H9 (cell line): ENCODE measurements at regions not wholly inside any gene's neighbourhood (a gene's known extent, or its start where the extent isn't known, plus 50 kb on each side); places are given as distances from the start of the nearest gene placed in this dataset.

Source experiments
- DNase-seq: peaks from one replicate; pipeline ENCODE4 v3.0.0-alpha.2; 2017
- H2AFZ ChIP-seq: one replicate; pipeline ENCODE4 v1.6.1; 2013; ENCODE audit warnings: mild to moderate bottlenecking, low read length, control low read depth, moderate library complexity
- H2AK5ac ChIP-seq: 2 replicates; pipeline ENCODE4 v1.6.1; 2013; ENCODE audit warnings: low read length, control low read depth, mixed read lengths; ENCODE audit not compliant: insufficient read length
- H2BK120ac ChIP-seq: one replicate; pipeline ENCODE4 v1.6.1; 2013; ENCODE audit warnings: low read depth, mild to moderate bottlenecking, low read length, control low read depth, inconsistent platforms; ENCODE audit not compliant: poor library complexity, severe bottlenecking
- H2BK12ac ChIP-seq: 2 replicates; pipeline ENCODE4 v1.6.1; 2013; ENCODE audit warnings: low read length, control low read depth, mixed read lengths, low read depth; ENCODE audit not compliant: insufficient read length
- H2BK15ac ChIP-seq: 2 replicates; pipeline ENCODE4 v1.6.1; 2013; ENCODE audit warnings: low read depth, low read length, control low read depth
- H2BK20ac ChIP-seq: one replicate; pipeline ENCODE4 v1.6.1; 2013; ENCODE audit warnings: low read depth, mild to moderate bottlenecking, low read length, control low read depth, inconsistent platforms; ENCODE audit not compliant: poor library complexity, severe bottlenecking
- H2BK5ac ChIP-seq: 2 replicates; pipeline ENCODE4 v1.6.1; 2013; ENCODE audit warnings: low read length, control low read depth, mixed read lengths; ENCODE audit not compliant: insufficient read length
- H3K14ac ChIP-seq: 2 replicates; pipeline ENCODE4 v1.6.1; 2013; ENCODE audit warnings: low read length, control low read depth; ENCODE audit not compliant: insufficient read depth
- H3K18ac ChIP-seq: 2 replicates; pipeline ENCODE4 v1.6.1; 2013; ENCODE audit warnings: low read depth, mild to moderate bottlenecking, mixed read lengths, low read length, control low read depth; ENCODE audit not compliant: insufficient read length
- H3K23ac ChIP-seq: 2 replicates; pipeline ENCODE4 v1.6.1; 2013; ENCODE audit warnings: low read length, control low read depth, mixed read lengths, low read depth; ENCODE audit not compliant: insufficient read length
- H3K23me2 ChIP-seq: 2 replicates; pipeline ENCODE4 v1.6.1; 2013; ENCODE audit warnings: low read depth, mild to moderate bottlenecking, mixed read lengths, low read length, control low read depth; ENCODE audit not compliant: insufficient read length, poor library complexity, severe bottlenecking
- H3K27ac ChIP-seq: 2 replicates; pipeline ENCODE4 v1.5.1; 2013; ENCODE audit warnings: low read length, control low read depth, mixed read lengths, low read depth; ENCODE audit not compliant: insufficient read length
- H3K27me3 ChIP-seq: 2 replicates; pipeline ENCODE4 v1.6.1; 2013; ENCODE audit warnings: low read length, control low read depth, inconsistent platforms; ENCODE audit not compliant: insufficient read depth
- H3K4ac ChIP-seq: 2 replicates; pipeline ENCODE4 v1.6.1; 2013; ENCODE audit warnings: low read depth, mild to moderate bottlenecking, control low read depth, inconsistent platforms, low read length, moderate library complexity
- H3K4me1 ChIP-seq: 2 replicates; pipeline ENCODE4 v1.6.1; 2013; ENCODE audit warnings: low read length, control low read depth, inconsistent platforms; ENCODE audit not compliant: insufficient read depth
- H3K4me2 ChIP-seq: 2 replicates; pipeline ENCODE4 v1.6.1; 2013; ENCODE audit warnings: low read length, control low read depth, mixed read lengths; ENCODE audit not compliant: insufficient read length, insufficient read depth
- H3K56ac ChIP-seq: 2 replicates; pipeline ENCODE4 v1.6.1; 2013; ENCODE audit warnings: low read depth, mild to moderate bottlenecking, mixed read lengths, low read length, control low read depth; ENCODE audit not compliant: insufficient read length
- H3K79me1 ChIP-seq: 2 replicates; pipeline ENCODE4 v1.6.1; 2013; ENCODE audit warnings: low read depth, mild to moderate bottlenecking, moderate library complexity, low read length, control low read depth, inconsistent platforms; ENCODE audit not compliant: insufficient read depth, poor library complexity, severe bottlenecking
- H3K79me2 ChIP-seq: 2 replicates; pipeline ENCODE4 v1.6.1; 2013; ENCODE audit warnings: low read length, control low read depth, inconsistent platforms; ENCODE audit not compliant: insufficient read depth
- H3K9ac ChIP-seq: 2 replicates; pipeline ENCODE4 v1.6.1; 2013; ENCODE audit warnings: low read length, control low read depth, mixed read lengths; ENCODE audit not compliant: insufficient read length; ENCODE audit errors: extremely low read depth
- H3K9me3 ChIP-seq: one replicate; pipeline ENCODE4 v1.6.1; 2013; ENCODE audit warnings: low read depth, low read length, inconsistent platforms; ENCODE audit not compliant: control insufficient read depth
- H3T11ph ChIP-seq: one replicate; pipeline ENCODE4 v1.6.1; 2013; ENCODE audit warnings: mild to moderate bottlenecking, low read length, control low read depth, inconsistent platforms
- H4K20me1 ChIP-seq: one replicate; pipeline ENCODE4 v1.6.1; 2013; ENCODE audit not compliant: control insufficient read depth, insufficient read length, insufficient read depth
- H4K5ac ChIP-seq: 2 replicates; pipeline ENCODE4 v1.6.1; 2013; ENCODE audit warnings: low read depth, mild to moderate bottlenecking, mixed read lengths, low read length, control low read depth; ENCODE audit not compliant: insufficient read length
- H4K8ac ChIP-seq: replicated peaks from 2 replicates; pipeline ENCODE4 v1.6.1; 2013; ENCODE audit warnings: low read length, control low read depth, mixed read lengths, low read depth; ENCODE audit not compliant: insufficient read length
- H4K91ac ChIP-seq: 2 replicates; pipeline ENCODE4 v1.6.1; 2013; ENCODE audit warnings: low read depth, mild to moderate bottlenecking, moderate library complexity, mixed read lengths, low read length, control low read depth; ENCODE audit not compliant: insufficient read length
- H3K27ac Mint-ChIP-seq, 3 experiments: 2 replicates in 2 of 3; 3 replicates in 1 of 3; pipeline ENCODE4 v1.8.0; 2020 to 2021; ENCODE audit warnings: mixed read lengths in 3 of 3, mild to moderate bottlenecking in 1 of 3, moderate library complexity in 1 of 3
- H3K27me3 Mint-ChIP-seq: 2 replicates; pipeline ENCODE4 v1.8.0; 2021; ENCODE audit warnings: low read depth, mild to moderate bottlenecking, moderate library complexity, mixed read lengths
- H3K36me3 Mint-ChIP-seq, 3 experiments: 2 replicates in 2 of 3; 3 replicates in 1 of 3; pipeline ENCODE4 v1.8.0; 2020 to 2021; ENCODE audit warnings: low read depth in 3 of 3, mixed read lengths in 3 of 3; ENCODE audit not compliant: insufficient read depth in 1 of 3
- H3K4me1 Mint-ChIP-seq, 2 experiments: 2 replicates each; pipeline ENCODE4 v1.8.0; 2020; ENCODE audit warnings: mixed read lengths in 2 of 2
- H3K4me3 Mint-ChIP-seq, 2 experiments: 2 replicates in 1 of 2; 3 replicates in 1 of 2; pipeline ENCODE4 v1.8.0; 2020 to 2021; ENCODE audit warnings: mild to moderate bottlenecking in 2 of 2, mixed read lengths in 2 of 2, moderate library complexity in 1 of 2
- H3K9me3 Mint-ChIP-seq, 2 experiments: 2 replicates in 1 of 2; 3 replicates in 1 of 2; pipeline ENCODE4 v1.8.0; 2020; ENCODE audit warnings: mild to moderate bottlenecking in 2 of 2, mixed read lengths in 2 of 2, moderate library complexity in 1 of 2
- CTCF ChIP-seq: fragments of 200-600 bp; sonication (generic); conservative IDR thresholded peaks from 3 replicates; pipeline ENCODE4 v1.8.0; 2021; ENCODE audit warnings: antibody characterized with exemption, mild to moderate bottlenecking
- whole genome bisulfite sequencing: extraction: QIAGEN DNeasy Blood & Tissue Kit; methylation state at CpG from one replicate; pipeline ENCODE4 v1.1.7; 2013; ENCODE audit warnings: missing lambda C conversion rate, low lambda C conversion rate, mixed read lengths; ENCODE audit not compliant: insufficient read length; ENCODE audit errors: extremely low coverage; 5-methylcytosine and 5-hydroxymethylcytosine counted together

GRCh38 chr3:193168931-193169330 lies 72.1 kb upstream of the PLAAT1 start:
- H2BK5ac ChIP-seq = no peak overlapping the region
- H3K14ac ChIP-seq = no peak overlapping the region
- no peak overlapping the region for H4K8ac ChIP-seq
- DNase-seq = no peak
- no peaks in the 10 kb centered on the region for H3K4me1 ChIP-seq
- H3K23ac ChIP-seq = no peak overlapping the region
- H4K91ac ChIP-seq = no peak overlapping the region
- no peak overlapping the region for H3K27ac ChIP-seq
- no peak overlapping the region for H2BK120ac ChIP-seq
- no peaks in the 10 kb centered on the region for H3K9me3 ChIP-seq
- H2AK5ac ChIP-seq = no peak overlapping the region
- H3K23me2 ChIP-seq = no peaks in the 10 kb centered on the region
- Mint-ChIP-seq H3K4me1 (peaks cover 5 to 11% of the 10 kb centered on the region in 2 experiments; a peak in 3 of 4 replicates), H3K4me3 (no peak overlapping the region), H3K36me3 (no peaks in the 10 kb centered on the region), H3K27ac (no peak overlapping the region), H3K27me3 (no peaks in the 10 kb centered on the region), H3K9me3 (no peaks in the 10 kb centered on the region)
- no peaks in the 10 kb centered on the region for H3K79me2 ChIP-seq
- H2BK15ac ChIP-seq = no peak overlapping the region
- no peak overlapping the region for H4K5ac ChIP-seq
- no peak overlapping the region for H3T11ph ChIP-seq
- no CpG with 5 or more reads among the region's 3 CpGs for WGBS
- H2BK12ac ChIP-seq = no peak overlapping the region
- H3K18ac ChIP-seq = no peak overlapping the region
- no peaks in the 10 kb centered on the region for H3K79me1 ChIP-seq
- H2AFZ ChIP-seq = no peak overlapping the region
- no peaks in the 10 kb centered on the region for H4K20me1 ChIP-seq
- H3K4me2 ChIP-seq = no peak overlapping the region
- no peak overlapping the region for H3K9ac ChIP-seq
- no peak overlapping the region for H3K56ac ChIP-seq
- TF ChIP-seq CTCF = no peak
- H2BK20ac ChIP-seq = no peak overlapping the region
- no peaks in the 10 kb centered on the region for H3K27me3 ChIP-seq
- H3K4ac ChIP-seq = no peak overlapping the region
